C4-2B (cell line): ENCODE measurements at regions not wholly inside any gene's neighbourhood (a gene's known extent, or its start where the extent isn't known, plus 50 kb on each side); places are given as distances from the start of the nearest gene placed in this dataset.
"Not testable (repeated sequence)": the region's sequence is repeated elsewhere in the genome, so short reads cannot be mapped to it uniquely, and the experiment has no call there.

Experiments
- CTCF ChIP-seq: fragments of 450-650 bp; conservative IDR thresholded peaks from 2 replicates; pipeline ENCODE4 v1.5.1; 2017; ENCODE audit warnings: mild to moderate bottlenecking
- ZFX ChIP-seq: fragments of 450-650 bp; IDR thresholded peaks from 2 replicates; pipeline ENCODE4 v1.6.1; 2017

- not testable (repeated sequence) for TF ChIP-seq CTCF, ZFX
Measured at GRCh38 chr2:82737965-82738364, 1721.1 kb downstream of the SUCLG1 start.
